Activated CD4-positive, alpha-beta T cell treated with anti-CD3 and anti-CD28 coated beads, Interleukin-2, amount 10 ng/mL, durations not matched to agents 24 days and 14 days (primary cell): ENCODE measurements at regions not wholly inside any gene's neighbourhood (a gene's known extent, or its start where the extent isn't known, plus 50 kb on each side); places are given as distances from the start of the nearest gene placed in this dataset.
"Not testable (repeated sequence)": the region's sequence is repeated elsewhere in the genome, so short reads cannot be mapped to it uniquely, and the experiment has no call there.

Experiments
- DNase-seq: peaks from one replicate; pipeline ENCODE4 v3.0.0; 2022
- H3K27ac Mint-ChIP-seq: one replicate; pipeline ENCODE4 v1.8.0; 2022; ENCODE audit warnings: mild to moderate bottlenecking, mixed read lengths
- H3K27me3 Mint-ChIP-seq: one replicate; pipeline ENCODE4 v1.8.0; 2022; ENCODE audit warnings: mixed read lengths
- H3K36me3 Mint-ChIP-seq: one replicate; pipeline ENCODE4 v1.8.0; 2022; ENCODE audit warnings: low read depth, mild to moderate bottlenecking, mixed read lengths
- H3K4me1 Mint-ChIP-seq: one replicate; pipeline ENCODE4 v1.8.0; 2021; ENCODE audit warnings: mixed read lengths
- H3K4me3 Mint-ChIP-seq: one replicate; pipeline ENCODE4 v1.8.0; 2022; ENCODE audit warnings: mild to moderate bottlenecking, moderate library complexity, mixed read lengths
- H3K9me3 Mint-ChIP-seq: one replicate; pipeline ENCODE4 v1.8.0; 2021; ENCODE audit warnings: mixed read lengths
- intact Hi-C: fragments of 100-400 bp; cut with micrococcal nuclease; formaldehyde crosslinking; loops from one replicate; pipeline ENCODE4 v1.15.1; 2023

- Mint-ChIP-seq H3K27ac (no peak overlapping the region), H3K4me3 (no peak overlapping the region), H3K36me3 (no peaks in the 10 kb centered on the region), H3K27me3 (no peaks in the 10 kb centered on the region), H3K9me3 (peaks cover 8% of the 10 kb centered on the region), H3K4me1 (no peaks in the 10 kb centered on the region)
- DNase-seq: no peak
- intact Hi-C loops: no loop called here
These were observed 708.9 kb upstream of the HS3ST1 start for GRCh38 chr4:12137575-12137974.

- Mint-ChIP-seq H3K4me1 (no peaks in the 10 kb centered on the region), H3K27ac (no peak overlapping the region), H3K4me3 (no peak overlapping the region), H3K9me3 (peaks cover 3% of the 10 kb centered on the region), H3K27me3 (no peaks in the 10 kb centered on the region), H3K36me3 (no peaks in the 10 kb centered on the region)
- intact Hi-C loops: no loop called here
- DNase-seq: no peak
These were observed 697.8 kb upstream of the HS3ST1 start for GRCh38 chr4:12126474-12126873.

GRCh38 chr4:12124138-12124537, 695.4 kb upstream of the HS3ST1 start:
- intact Hi-C loops: no loop called here
- Mint-ChIP-seq H3K27me3 (no peaks in the 10 kb centered on the region), H3K27ac (no peak overlapping the region), H3K9me3 (no peaks in the 10 kb centered on the region), H3K4me1 (no peaks in the 10 kb centered on the region), H3K4me3 (no peak overlapping the region), H3K36me3 (no peaks in the 10 kb centered on the region)
- DNase-seq: no peak

- no peaks in the 10 kb centered on the region for H3K4me1 Mint-ChIP-seq
- H3K27me3 Mint-ChIP-seq: no peaks in the 10 kb centered on the region
- no peak overlapping the region for H3K4me3 Mint-ChIP-seq
- H3K27ac Mint-ChIP-seq: no peak overlapping the region
- H3K9me3 Mint-ChIP-seq: no peaks in the 10 kb centered on the region
- DNase-seq: no peak
- H3K36me3 Mint-ChIP-seq: no peaks in the 10 kb centered on the region
- intact Hi-C loops: no loop called here
These were observed 695.0 kb upstream of the HS3ST1 start for GRCh38 chr4:12123707-12124106.

GRCh38 chr4:12122316-12122715, 693.6 kb upstream of the HS3ST1 start:
- no peaks in the 10 kb centered on the region for H3K36me3 Mint-ChIP-seq

GRCh38 chr4:12120968-12121367, 692.3 kb upstream of the HS3ST1 start:
- Mint-ChIP-seq H3K27ac (no peak overlapping the region), H3K36me3 (no peaks in the 10 kb centered on the region), H3K9me3 (no peaks in the 10 kb centered on the region), H3K4me1 (no peaks in the 10 kb centered on the region), H3K27me3 (no peaks in the 10 kb centered on the region), H3K4me3 (no peak overlapping the region)
- intact Hi-C loops: no loop called here
- no peak for DNase-seq

More at GRCh38 chr4:12122316-12122715, 693.6 kb upstream of the HS3ST1 start:
- Mint-ChIP-seq H3K27me3 (no peaks in the 10 kb centered on the region), H3K9me3 (no peaks in the 10 kb centered on the region), H3K4me3 (no peak overlapping the region), H3K27ac (no peak overlapping the region), H3K4me1 (no peaks in the 10 kb centered on the region)
- DNase-seq: no peak
- intact Hi-C loops: no loop called here

- H3K27ac Mint-ChIP-seq: no peak overlapping the region
- DNase-seq: no peak
- intact Hi-C loops: no loop called here
- H3K4me3 Mint-ChIP-seq: no peak overlapping the region
- no peaks in the 10 kb centered on the region for H3K4me1 Mint-ChIP-seq
- no peaks in the 10 kb centered on the region for H3K9me3 Mint-ChIP-seq
- no peaks in the 10 kb centered on the region for H3K27me3 Mint-ChIP-seq
- H3K36me3 Mint-ChIP-seq: no peaks in the 10 kb centered on the region
These were observed 690.0 kb upstream of the HS3ST1 start for GRCh38 chr4:12118651-12119213.

- no peaks in the 10 kb centered on the region for H3K36me3 Mint-ChIP-seq
These were observed 687.4 kb upstream of the HS3ST1 start for GRCh38 chr4:12116009-12116552.

GRCh38 chr4:12110627-12111026, 681.9 kb upstream of the HS3ST1 start:
- DNase-seq: no peak
- H3K27me3 Mint-ChIP-seq: no peaks in the 10 kb centered on the region
- H3K36me3 Mint-ChIP-seq: no peaks in the 10 kb centered on the region
- H3K9me3 Mint-ChIP-seq: peaks cover 7% of the 10 kb centered on the region
- H3K4me1 Mint-ChIP-seq: no peaks in the 10 kb centered on the region
- intact Hi-C loops: no loop called here
- no peak overlapping the region for H3K4me3 Mint-ChIP-seq
- H3K27ac Mint-ChIP-seq: no peak overlapping the region

More at GRCh38 chr4:12116009-12116552, 687.4 kb upstream of the HS3ST1 start:
- intact Hi-C loops: no loop called here
- H3K4me1 Mint-ChIP-seq: no peaks in the 10 kb centered on the region
- no peaks in the 10 kb centered on the region for H3K27me3 Mint-ChIP-seq
- H3K4me3 Mint-ChIP-seq: no peak overlapping the region
- H3K9me3 Mint-ChIP-seq: peaks cover 7% of the 10 kb centered on the region
- DNase-seq: no peak
- H3K27ac Mint-ChIP-seq: no peak overlapping the region

GRCh38 chr4:12109056-12109455, 680.4 kb upstream of the HS3ST1 start:
- H3K36me3 Mint-ChIP-seq, DNase-seq, intact Hi-C loops, H3K4me3 Mint-ChIP-seq, H3K27me3 Mint-ChIP-seq, H3K27ac Mint-ChIP-seq, H3K9me3 Mint-ChIP-seq, H3K4me1 Mint-ChIP-seq: not testable (repeated sequence)

GRCh38 chr4:12105519-12105918, 676.8 kb upstream of the HS3ST1 start:
- Mint-ChIP-seq H3K9me3 (no peaks in the 10 kb centered on the region), H3K27me3 (no peaks in the 10 kb centered on the region), H3K4me1 (no peaks in the 10 kb centered on the region), H3K36me3 (no peaks in the 10 kb centered on the region), H3K27ac (no peak overlapping the region), H3K4me3 (no peak overlapping the region)
- no peak for DNase-seq
- intact Hi-C loops: no loop called here

GRCh38 chr4:12089920-12090319, 661.2 kb upstream of the HS3ST1 start:
- H3K9me3 Mint-ChIP-seq, DNase-seq, H3K4me3 Mint-ChIP-seq, H3K36me3 Mint-ChIP-seq, H3K27ac Mint-ChIP-seq, H3K27me3 Mint-ChIP-seq, intact Hi-C loops, H3K4me1 Mint-ChIP-seq: not testable (repeated sequence)

- no peaks in the 10 kb centered on the region for H3K27me3 Mint-ChIP-seq
- H3K36me3 Mint-ChIP-seq: no peaks in the 10 kb centered on the region
- no peak overlapping the region for H3K4me3 Mint-ChIP-seq
- no peak for DNase-seq
- H3K27ac Mint-ChIP-seq: no peak overlapping the region
- no peaks in the 10 kb centered on the region for H3K9me3 Mint-ChIP-seq
- intact Hi-C loops: no loop called here
- H3K4me1 Mint-ChIP-seq: no peaks in the 10 kb centered on the region
These were observed 656.0 kb upstream of the HS3ST1 start for GRCh38 chr4:12084690-12085089.

GRCh38 chr4:12071316-12071715, 642.6 kb upstream of the HS3ST1 start:
- H3K27me3 Mint-ChIP-seq: no peaks in the 10 kb centered on the region
- no peaks in the 10 kb centered on the region for H3K36me3 Mint-ChIP-seq
- H3K4me3 Mint-ChIP-seq: no peak overlapping the region
- no peaks in the 10 kb centered on the region for H3K4me1 Mint-ChIP-seq
- no peak for DNase-seq
- H3K27ac Mint-ChIP-seq: no peak overlapping the region
- intact Hi-C loops: no loop called here
- no peaks in the 10 kb centered on the region for H3K9me3 Mint-ChIP-seq

GRCh38 chr4:12053966-12054365, 625.3 kb upstream of the HS3ST1 start:
- Mint-ChIP-seq H3K27ac (no peak overlapping the region), H3K4me3 (no peak overlapping the region), H3K36me3 (no peaks in the 10 kb centered on the region), H3K9me3 (peaks cover 4% of the 10 kb centered on the region), H3K27me3 (no peaks in the 10 kb centered on the region), H3K4me1 (no peaks in the 10 kb centered on the region)
- no peak for DNase-seq
- intact Hi-C loops: no loop called here
